Prostate gland (tissue), 2 donors: ENCODE measurements at regions not wholly inside any gene's neighbourhood (a gene's known extent, or its start where the extent isn't known, plus 50 kb on each side); places are given as distances from the start of the nearest gene placed in this dataset.

Experiments used
- DNase-seq: peaks from one replicate; pipeline ENCODE4 v3.0.0-alpha.2; 2019; ENCODE audit warnings: low spot score
- H3K27ac ChIP-seq, 2 donors: fragments of 200-600 bp; sonication (generic); 2 replicates each; pipeline ENCODE4 v1.5.1; 2017 to 2019
- H3K27me3 ChIP-seq: fragments of 200-600 bp; sonication (generic); replicated peaks from 2 replicates; pipeline ENCODE4 v1.5.1; 2019; ENCODE audit not compliant: insufficient read depth
- H3K36me3 ChIP-seq, 2 donors: fragments of 200-600 bp; sonication (generic); 1 replicate in 1 of 2; 2 replicates in 1 of 2; pipeline versions ENCODE4 v1.5.1 to v1.8.1; 2017 to 2019
- H3K4me1 ChIP-seq: fragments of 200-600 bp; sonication (generic); replicated peaks from 2 replicates; pipeline ENCODE4 v1.5.1; 2019
- H3K4me3 ChIP-seq, 2 donors: fragments of 200-600 bp; sonication (generic); 2 replicates each; pipeline ENCODE4 v1.5.1; 2017 to 2019
- H3K9me3 ChIP-seq: fragments of 200-600 bp; sonication (generic); 2 replicates; pipeline ENCODE4 v1.5.1; 2017
- CTCF ChIP-seq, 4 experiments: fragments of 200-600 bp in 2 of 4; fragments of 450-650 bp in 2 of 4; sonication (generic) in 2 of 4; IDR thresholded peaks; 1 replicate in 3 of 4; 2 replicates in 1 of 4; pipeline ENCODE4 v1.5.1; 2016 to 2019; ENCODE audit warnings: antibody characterized with exemption in 4 of 4, mild to moderate bottlenecking in 2 of 4, moderate library complexity in 2 of 4
- POLR2A ChIP-seq: fragments of 450-650 bp; IDR thresholded peaks from one replicate; pipeline ENCODE4 v1.6.1; 2016; ENCODE audit warnings: antibody characterized with exemption, mild to moderate bottlenecking
- POLR2AphosphoS5 ChIP-seq: sonication (generic); formaldehyde crosslinking; IDR thresholded peaks from one replicate; pipeline ENCODE4 v1.6.1; 2017; ENCODE audit warnings: antibody characterized with exemption
- WGBS: methylation state at CpG from one replicate; pipeline ENCODE4 v1.1.5; 2018; 5-methylcytosine and 5-hydroxymethylcytosine counted together
- intact Hi-C: fragments of 100-400 bp; cut with DNase I; formaldehyde crosslinking; loops from one replicate; pipeline ENCODE4 v1.14.2; 2022

GRCh38 chr16:26665166-26665939 is 401.4 kb upstream of the C16orf82 start:
- Histone ChIP-seq H3K27me3 (peaks cover 4% of the 10 kb centered on the region), H3K4me1 (no peaks in the 10 kb centered on the region), H3K36me3 (no peaks in the 10 kb centered on the region), H3K4me3 (no peak overlapping the region), H3K27ac (no peak overlapping the region), H3K9me3 (no peaks in the 10 kb centered on the region)
- DNase-seq = no peak
- 43% methylated on average over 13 of the region's 13 CpGs for WGBS
- intact Hi-C loops = no loop called here
- TF ChIP-seq POLR2AphosphoS5 (no peak), CTCF (IDR thresholded peaks at IDR 0.05) (no peak), POLR2A (no peak)

- no peak overlapping the region for H3K27ac ChIP-seq
- H3K4me3 ChIP-seq = no peak overlapping the region
- H3K4me1 ChIP-seq = no peaks in the 10 kb centered on the region
- peaks cover 4% of the 10 kb centered on the region for H3K27me3 ChIP-seq
- no peak for DNase-seq
- H3K9me3 ChIP-seq = no peaks in the 10 kb centered on the region
- TF ChIP-seq POLR2A (no peak), POLR2AphosphoS5 (no peak), CTCF (IDR thresholded peaks at IDR 0.05) (no peak)
- H3K36me3 ChIP-seq = no peaks in the 10 kb centered on the region
- 66% methylated on average over 2 of the region's 2 CpGs for WGBS
- intact Hi-C loops = no loop called here
These were observed 400.2 kb upstream of the C16orf82 start for GRCh38 chr16:26666486-26666885.

GRCh38 chr16:26667307-26667706 is 399.4 kb upstream of the C16orf82 start:
- TF ChIP-seq POLR2AphosphoS5 (no peak), POLR2A (no peak), CTCF (IDR thresholded peaks at IDR 0.05) (no peak)
- no peak for DNase-seq
- Histone ChIP-seq H3K4me1 (no peaks in the 10 kb centered on the region), H3K36me3 (no peaks in the 10 kb centered on the region), H3K27ac (no peak overlapping the region), H3K4me3 (no peak overlapping the region), H3K27me3 (peaks cover 4% of the 10 kb centered on the region), H3K9me3 (no peaks in the 10 kb centered on the region)
- WGBS = 51% methylated on average over 12 of the region's 12 CpGs
- intact Hi-C loops = no loop called here

GRCh38 chr16:26668026-26668425 is 398.7 kb upstream of the C16orf82 start:
- Histone ChIP-seq H3K4me3 (no peak overlapping the region), H3K36me3 (no peaks in the 10 kb centered on the region), H3K27me3 (peaks cover 4% of the 10 kb centered on the region), H3K4me1 (no peaks in the 10 kb centered on the region), H3K27ac (no peak overlapping the region), H3K9me3 (no peaks in the 10 kb centered on the region)
- TF ChIP-seq POLR2AphosphoS5 (no peak), POLR2A (no peak), CTCF (IDR thresholded peaks at IDR 0.05) (no peak)
- DNase-seq = no peak
- 39% methylated on average over 8 of the region's 8 CpGs for WGBS
- intact Hi-C loops = no loop called here

GRCh38 chr16:26672206-26672605 is 394.5 kb upstream of the C16orf82 start:
- Histone ChIP-seq H3K27me3 (peaks cover 10% of the 10 kb centered on the region), H3K4me1 (no peaks in the 10 kb centered on the region), H3K27ac (no peak overlapping the region), H3K9me3 (no peaks in the 10 kb centered on the region), H3K36me3 (no peaks in the 10 kb centered on the region), H3K4me3 (no peak overlapping the region)
- DNase-seq = no peak
- WGBS = 70% methylated on average over 6 of the region's 6 CpGs
- intact Hi-C loops = no loop called here
- TF ChIP-seq POLR2AphosphoS5 = no peak
- no peak for TF ChIP-seq CTCF (IDR thresholded peaks at IDR 0.05)
- no peak for TF ChIP-seq POLR2A
